ENCODE measurements at regions not wholly inside any gene's neighbourhood (a gene's known extent, or its start where the extent isn't known, plus 50 kb on each side); places are given as distances from the start of the nearest gene placed in this dataset.

- no peak for TF ChIP-seq CTCF (optimal IDR thresholded peaks at IDR 0.05 in 1 of 3, IDR thresholded peaks at IDR 0.05 in 1 of 3, conservative IDR thresholded peaks at IDR 0.05 in 1 of 3; ENCODE audit: extremely low read depth in 1 of 3, insufficient read depth in 2 of 3, low read length in 3 of 3)
- TF ChIP-seq EZH2 (IDR thresholded peaks at IDR 0.05; ENCODE audit: low read length): no peak
Observed at GRCh38 chr5:117942861-117943519, 1045.4 kb downstream of the DTWD2 start.

All from keratinocyte (primary cell).